ENCODE measurements at regions not wholly inside any gene's neighbourhood (a gene's known extent, or its start where the extent isn't known, plus 50 kb on each side); places are given as distances from the start of the nearest gene placed in this dataset.

GRCh38 chr2:65548064-65548463 lies 115.7 kb upstream of the SPRED2 start:
- no peak for TF ChIP-seq POLR2AphosphoS5 (IDR thresholded peaks at IDR 0.05; ENCODE audit: low read depth, low read length)
- no peak for TF ChIP-seq CTCF (IDR thresholded peaks at IDR 0.05)
- no peak for TF ChIP-seq SIN3A (IDR thresholded peaks at IDR 0.05; ENCODE audit: borderline replicate concordance, insufficient read depth, low read depth, low read length)

Data from Panc1 (cell line).